ENCODE measurements at regions not wholly inside any gene's neighbourhood (a gene's known extent, or its start where the extent isn't known, plus 50 kb on each side); places are given as distances from the start of the nearest gene placed in this dataset.

GRCh38 chr6:16840291-16840690 lies 79.0 kb upstream of the ATXN1 start:
- TF ChIP-seq CTCF (IDR thresholded peaks at IDR 0.05 in 2 of 3, conservative IDR thresholded peaks at IDR 0.05 in 1 of 3; ENCODE audit: control insufficient read depth in 2 of 3, extremely low read depth in 1 of 3, insufficient read depth in 1 of 3, low read depth in 3 of 3, low read length in 3 of 3) (no peak), FOS (IDR thresholded peaks at IDR 0.05; ENCODE audit: borderline replicate concordance, extremely low read depth, insufficient read length) (no peak), ZBTB11 (CRISPR knock-in tag; IDR thresholded peaks at IDR 0.05) (no peak), E4F1 (IDR thresholded peaks at IDR 0.05; ENCODE audit: borderline replicate concordance, partially characterized antibody) (no peak), CBX3 (IDR thresholded peaks at IDR 0.05; ENCODE audit: borderline replicate concordance, low read depth) (no peak), ZNF687 (IDR thresholded peaks at IDR 0.05) (peak; percentile 36; the same call in 1 of the 2 replicates), YY1 (IDR thresholded peaks at IDR 0.05; ENCODE audit: low read depth, low read length) (0 out of 2 replicates have a peak, but pooled peaks have one; percentile 20)
